ENCODE measurements at regions not wholly inside any gene's neighbourhood (a gene's known extent, or its start where the extent isn't known, plus 50 kb on each side); places are given as distances from the start of the nearest gene placed in this dataset.

DNA sequence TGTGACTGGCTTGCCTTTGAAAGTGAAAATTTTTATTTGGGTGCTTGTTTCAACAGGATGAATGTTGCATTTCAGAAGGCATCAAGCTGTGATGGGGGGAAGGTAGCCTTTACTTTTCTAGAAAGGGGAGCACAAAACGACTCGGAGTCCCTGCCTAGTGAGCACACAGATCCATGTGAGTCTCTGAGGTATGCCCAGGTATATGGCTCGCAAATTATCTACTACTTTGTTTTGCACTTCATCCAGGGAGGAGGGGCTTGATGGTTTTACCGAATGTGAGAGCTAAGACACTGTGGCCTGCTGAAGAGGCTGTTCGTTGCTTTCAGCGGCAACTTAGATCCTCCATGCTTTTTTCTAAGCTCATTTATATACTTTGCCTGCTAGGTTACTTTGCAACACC lies 537.7 kb upstream of the PTBP2 start:
- TF ChIP-seq CTCF (IDR thresholded peaks at IDR 0.05) (no peak), POLR2A (IDR thresholded peaks at IDR 0.05) (no peak)
